ENCODE measurements at regions not wholly inside any gene's neighbourhood (a gene's known extent, or its start where the extent isn't known, plus 50 kb on each side); places are given as distances from the start of the nearest gene placed in this dataset.
A peak's percentile ranks its signal among the peaks of the same experiment; 100 is the strongest.

- TF ChIP-seq SIN3A (conservative IDR thresholded peaks at IDR 0.05 in 1 of 2, IDR thresholded peaks at IDR 0.05 in 1 of 2; ENCODE audit: low read depth in 1 of 2, low read length in 2 of 2): 0 out of 4 replicates have a peak, but pooled peaks of 1 of the 2 experiments have one; percentile 43
- TF ChIP-seq SP2 (IDR thresholded peaks at IDR 0.05; ENCODE audit: low read length): no peak
- TF ChIP-seq BRCA1 (IDR thresholded peaks at IDR 0.05; ENCODE audit: low read depth, low read length): no peak
- no peak for TF ChIP-seq PHF8 (conservative IDR thresholded peaks at IDR 0.05; ENCODE audit: low read depth, low read length)
- peak; percentile 94 for TF ChIP-seq TCF12 (IDR thresholded peaks at IDR 0.05; ENCODE audit: low read depth, low read length)
- no peak for TF ChIP-seq RFX5 (IDR thresholded peaks at IDR 0.05; ENCODE audit: borderline replicate concordance, low read depth, low read length)
- peak; percentile 9 for TF ChIP-seq ASH2L (IDR thresholded peaks at IDR 0.05; ENCODE audit: low read length)
Observed at GRCh38 chr3:117801912-117802239, 1092.3 kb downstream of the TUSC7 start (continued).
